ENCODE measurements at regions not wholly inside any gene's neighbourhood (a gene's known extent, or its start where the extent isn't known, plus 50 kb on each side); places are given as distances from the start of the nearest gene placed in this dataset.
A peak's percentile ranks its signal among the peaks of the same experiment; 100 is the strongest.

DNA sequence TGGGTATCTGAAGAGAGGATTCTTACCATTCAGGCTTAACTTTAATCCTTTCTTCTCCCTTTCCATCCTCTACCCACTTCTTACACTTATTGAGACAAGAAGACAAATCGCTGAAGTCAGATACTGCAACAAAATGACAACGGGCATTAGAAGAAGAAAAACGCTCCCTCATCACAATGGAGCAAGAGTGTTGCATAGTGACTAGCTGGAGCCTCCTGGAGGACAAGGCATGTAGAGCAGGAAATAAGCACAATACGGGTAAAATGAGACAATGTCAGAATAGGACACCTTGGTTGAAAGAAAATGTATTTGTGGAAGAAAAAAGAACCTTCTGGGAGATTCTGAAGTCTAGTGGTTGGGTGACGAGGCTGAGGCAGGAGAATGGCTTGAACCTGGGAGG, 501.0 kb downstream of the RERGL start:
- no peak overlapping the region for H3K4me3 ChIP-seq
- ATAC-seq = no peak
- intact Hi-C loops (cut with DNase I) = no loop called here
- TF ChIP-seq, protein P1, sequence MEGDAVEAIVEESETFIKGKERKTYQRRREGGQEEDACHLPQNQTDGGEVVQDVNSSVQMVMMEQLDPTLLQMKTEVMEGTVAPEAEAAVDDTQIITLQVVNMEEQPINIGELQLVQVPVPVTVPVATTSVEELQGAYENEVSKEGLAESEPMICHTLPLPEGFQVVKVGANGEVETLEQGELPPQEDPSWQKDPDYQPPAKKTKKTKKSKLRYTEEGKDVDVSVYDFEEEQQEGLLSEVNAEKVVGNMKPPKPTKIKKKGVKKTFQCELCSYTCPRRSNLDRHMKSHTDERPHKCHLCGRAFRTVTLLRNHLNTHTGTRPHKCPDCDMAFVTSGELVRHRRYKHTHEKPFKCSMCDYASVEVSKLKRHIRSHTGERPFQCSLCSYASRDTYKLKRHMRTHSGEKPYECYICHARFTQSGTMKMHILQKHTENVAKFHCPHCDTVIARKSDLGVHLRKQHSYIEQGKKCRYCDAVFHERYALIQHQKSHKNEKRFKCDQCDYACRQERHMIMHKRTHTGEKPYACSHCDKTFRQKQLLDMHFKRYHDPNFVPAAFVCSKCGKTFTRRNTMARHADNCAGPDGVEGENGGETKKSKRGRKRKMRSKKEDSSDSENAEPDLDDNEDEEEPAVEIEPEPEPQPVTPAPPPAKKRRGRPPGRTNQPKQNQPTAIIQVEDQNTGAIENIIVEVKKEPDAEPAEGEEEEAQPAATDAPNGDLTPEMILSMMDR (IDR thresholded peaks at IDR 0.05) = peak in 2 of 9 donors; percentile 6 to 9
- H3K4me1 ChIP-seq = no peaks in the 10 kb centered on the region
- no peaks in the 10 kb centered on the region for H3K36me3 ChIP-seq
- WGBS, 2 donors = 41 to 51% methylated on average over 5 of the region's 5 CpGs
- no peak overlapping the region for H3K27ac ChIP-seq
- H3K9me3 ChIP-seq = peaks cover 0 to 4% (median 0%) of the 10 kb centered on the region in 11 donors
- no peaks in the 10 kb centered on the region for H3K27me3 ChIP-seq
- no peak for DNase-seq

DNA sequence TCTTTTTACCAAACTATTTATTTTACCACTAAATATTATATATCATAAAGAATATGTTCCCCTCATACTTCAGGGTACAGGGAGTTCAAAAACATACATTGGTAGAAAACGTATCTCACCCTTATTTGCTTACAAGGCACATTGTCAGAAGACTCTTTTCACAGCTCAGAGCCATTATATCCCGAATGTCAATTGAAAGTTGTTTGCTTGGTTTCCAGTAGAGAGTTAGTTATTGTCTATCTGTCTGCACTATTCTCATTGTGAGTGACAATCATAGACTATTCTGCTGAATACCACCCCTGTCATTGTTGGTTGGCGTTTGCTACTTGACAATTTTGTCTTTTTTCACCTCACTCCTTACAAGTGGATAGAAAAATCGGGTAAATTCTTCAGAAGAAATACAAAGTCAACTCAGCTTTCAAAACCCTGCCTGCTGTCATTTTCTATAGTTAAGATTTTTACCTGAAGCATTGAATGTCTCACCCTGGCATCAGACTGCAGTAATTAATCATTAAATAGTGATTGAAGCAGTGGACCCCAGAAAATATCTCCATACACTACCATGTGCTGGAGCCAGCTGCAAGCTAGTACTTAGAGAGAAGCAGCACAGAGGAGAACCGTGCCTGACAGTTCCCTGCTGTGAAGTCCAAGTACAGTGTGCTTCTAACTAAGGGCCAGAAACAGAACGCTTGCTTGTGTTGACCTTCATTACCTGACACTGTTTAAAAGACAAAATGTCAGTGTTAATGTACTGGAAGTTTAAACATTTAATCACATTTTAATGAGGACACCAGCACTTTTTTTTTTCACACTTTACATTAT, 510.6 kb downstream of the RERGL start:
- Histone ChIP-seq H3K4me3 (no peak overlapping the region), H3K27me3 (no peaks in the 10 kb centered on the region), H3K4me1 (no peaks in the 10 kb centered on the region), H3K9me3 (peaks cover 0 to 3% (median 0%) of the 10 kb centered on the region in 11 donors), H3K27ac (no peak overlapping the region), H3K36me3 (no peaks in the 10 kb centered on the region)
- TF ChIP-seq, protein P1 (IDR thresholded peaks at IDR 0.05) = no peak
- 50 to 51% methylated on average over 6 of the region's 6 CpGs for WGBS, 2 donors
- DNase-seq (no peak), ATAC-seq (no peak)
- intact Hi-C loops (cut with DNase I) = no loop called here

DNA sequence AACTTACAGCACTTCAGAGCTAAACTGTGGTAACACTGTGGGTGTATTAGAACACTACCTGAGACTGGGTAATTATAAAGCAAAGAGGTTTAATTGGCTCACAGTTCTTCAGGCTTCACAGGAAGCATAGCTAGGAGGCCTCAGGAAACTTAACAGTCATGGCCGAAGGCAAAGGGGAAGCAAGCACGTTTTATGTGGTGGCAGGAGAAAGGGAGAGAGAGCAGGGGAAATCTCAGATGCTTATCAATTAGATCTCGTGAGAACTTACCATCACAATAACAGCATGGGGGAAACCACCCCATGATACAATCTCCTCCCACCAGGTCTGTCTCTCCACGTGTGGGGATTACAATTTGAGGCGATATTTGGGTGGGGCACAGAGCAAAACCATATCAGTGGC, 512.6 kb downstream of the RERGL start:
- H3K9me3 ChIP-seq = no peaks in the 10 kb centered on the region
- 46 to 57% methylated on average over 5 of the region's 5 CpGs for WGBS, 2 donors
- H3K27ac ChIP-seq = no peak overlapping the region
- TF ChIP-seq, protein P1 (IDR thresholded peaks at IDR 0.05) = no peak
- no peaks in the 10 kb centered on the region for H3K4me1 ChIP-seq
- no peaks in the 10 kb centered on the region for H3K27me3 ChIP-seq
- intact Hi-C loops (cut with DNase I) = no loop called here
- DNase-seq (no peak), ATAC-seq (no peak)
- H3K36me3 ChIP-seq = no peaks in the 10 kb centered on the region
- H3K4me3 ChIP-seq = no peak overlapping the region

DNA sequence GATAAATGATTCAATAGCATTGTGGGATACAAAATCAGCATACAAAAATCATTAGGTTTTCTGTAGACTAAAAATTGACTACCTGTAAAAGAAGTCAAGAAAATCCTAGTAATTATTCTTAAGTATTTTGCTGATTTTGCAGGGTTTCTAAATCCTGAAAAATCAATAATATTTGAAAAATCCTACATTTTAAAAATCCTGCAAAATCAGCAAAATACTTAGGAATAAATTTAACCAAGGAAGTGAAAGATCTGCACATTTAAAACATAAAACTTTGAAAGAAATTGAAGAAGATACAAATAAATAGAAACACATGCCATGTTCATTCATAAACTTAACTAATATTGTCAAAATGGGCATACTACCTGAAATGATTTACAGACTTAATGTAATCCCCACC, 517.7 kb downstream of the RERGL start:
- intact Hi-C loops (cut with DNase I) = no loop called here
- no peak overlapping the region for H3K27ac ChIP-seq
- no peak overlapping the region for H3K4me3 ChIP-seq
- no peaks in the 10 kb centered on the region for H3K27me3 ChIP-seq
- ATAC-seq (no peak), DNase-seq (no peak)
- TF ChIP-seq, protein P1 (IDR thresholded peaks at IDR 0.05) = no peak
- no peaks in the 10 kb centered on the region for H3K4me1 ChIP-seq
- H3K9me3 ChIP-seq = no peaks in the 10 kb centered on the region
- H3K36me3 ChIP-seq = no peaks in the 10 kb centered on the region

Data from heart right ventricle (tissue), 16 donors.